AG10803 (cell line): ENCODE measurements at regions not wholly inside any gene's neighbourhood (a gene's known extent, or its start where the extent isn't known, plus 50 kb on each side); places are given as distances from the start of the nearest gene placed in this dataset.
"Not testable (repeated sequence)": the region's sequence is repeated elsewhere in the genome, so short reads cannot be mapped to it uniquely, and the experiment has no call there.

Source experiments
- DNase-seq: peaks from one replicate; pipeline ENCODE4 v3.0.0; 2010; ENCODE audit warnings: low read depth
- H3K4me3 ChIP-seq: 2 replicates; pipeline ENCODE4 v1.5.1; 2011; ENCODE audit warnings: mild to moderate bottlenecking, low read length, control low read depth
- CTCF ChIP-seq: conservative IDR thresholded peaks from 2 replicates; pipeline ENCODE4 v1.5.1; 2011; ENCODE audit warnings: mild to moderate bottlenecking, low read length, control low read depth, inconsistent platforms

- H3K4me3 ChIP-seq: no peak overlapping the region
- no peak for DNase-seq
- no peak for TF ChIP-seq CTCF
Measured at GRCh38 chr11:87780068-87780413, 395.2 kb downstream of the RAB38 start.

- TF ChIP-seq CTCF: no peak
- DNase-seq: no peak
- no peak overlapping the region for H3K4me3 ChIP-seq
Measured at GRCh38 chr11:87779276-87780067, 395.8 kb downstream of the RAB38 start.

- H3K4me3 ChIP-seq: no peak overlapping the region
- TF ChIP-seq CTCF: no peak
- DNase-seq: no peak
Measured at GRCh38 chr11:87778357-87778756, 396.9 kb downstream of the RAB38 start.

- DNase-seq: no peak
- TF ChIP-seq CTCF: no peak
- H3K4me3 ChIP-seq: no peak overlapping the region
Measured at GRCh38 chr11:87775036-87775435, 400.2 kb downstream of the RAB38 start.

GRCh38 chr11:87769661-87770060 lies 405.6 kb downstream of the RAB38 start:
- no peak for DNase-seq
- H3K4me3 ChIP-seq: no peak overlapping the region
- TF ChIP-seq CTCF: no peak

GRCh38 chr11:87767615-87768014 lies 407.6 kb downstream of the RAB38 start:
- TF ChIP-seq CTCF: no peak
- no peak overlapping the region for H3K4me3 ChIP-seq
- DNase-seq: no peak

GRCh38 chr11:87764075-87764474 lies 411.2 kb downstream of the RAB38 start:
- not testable (repeated sequence) for H3K4me3 ChIP-seq, DNase-seq
